HL-60/S4 treated with phorbol 12-myristate 13-acetate at 8.2 ng/mL for 4 days and 3 days (cell line): ENCODE measurements at regions not wholly inside any gene's neighbourhood (a gene's known extent, or its start where the extent isn't known, plus 50 kb on each side); places are given as distances from the start of the nearest gene placed in this dataset.

Source experiments
- in situ Hi-C: fragments of 300-500 bp; cut with MboI; formaldehyde crosslinking; loops from 2 replicates; pipeline ENCODE4 v1.15.0; 2022; ENCODE audit warnings: low sequenced_read_pairs

DNA sequence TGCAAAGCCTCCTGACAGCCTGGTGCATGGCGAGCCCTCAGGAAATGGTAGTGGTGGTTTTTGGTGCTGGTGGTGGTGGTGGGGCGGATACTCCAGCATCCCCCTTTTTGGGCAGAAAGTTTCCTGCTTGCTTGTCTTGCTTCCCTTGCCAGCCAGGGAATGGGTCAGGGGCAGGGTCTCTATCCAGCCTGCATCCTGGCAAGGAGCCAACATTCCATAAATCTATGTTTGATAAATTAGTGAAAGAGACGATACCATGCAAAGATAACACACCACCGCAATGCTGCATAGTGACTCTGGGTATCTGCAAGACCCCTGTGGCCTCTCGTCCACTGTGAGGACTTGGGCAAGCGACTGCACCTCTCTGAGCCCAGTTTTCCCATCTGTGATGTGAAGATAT, 246.2 kb downstream of the LRFN2 start:
- in situ Hi-C loops: no loop called here

DNA sequence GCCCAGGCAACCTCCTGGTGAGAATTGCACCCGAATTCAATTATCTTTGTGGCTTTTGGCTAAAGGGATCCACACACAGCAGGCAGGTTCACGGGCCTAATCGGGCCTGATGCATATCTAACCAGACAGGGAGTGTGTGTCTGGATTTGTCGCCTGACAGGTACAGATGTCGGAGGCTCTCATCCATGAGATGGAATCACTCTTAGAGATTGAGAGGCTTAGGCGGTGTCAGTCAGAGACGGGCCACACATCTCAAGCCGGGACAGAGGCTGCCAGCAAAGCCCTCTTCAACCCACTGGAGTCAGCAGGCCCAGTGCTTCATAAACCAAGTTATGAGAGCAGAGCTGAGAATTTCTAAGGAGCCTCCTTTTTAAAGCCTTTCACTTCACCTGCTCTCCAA, 247.0 kb downstream of the LRFN2 start:
- in situ Hi-C loops: no loop called here

DNA sequence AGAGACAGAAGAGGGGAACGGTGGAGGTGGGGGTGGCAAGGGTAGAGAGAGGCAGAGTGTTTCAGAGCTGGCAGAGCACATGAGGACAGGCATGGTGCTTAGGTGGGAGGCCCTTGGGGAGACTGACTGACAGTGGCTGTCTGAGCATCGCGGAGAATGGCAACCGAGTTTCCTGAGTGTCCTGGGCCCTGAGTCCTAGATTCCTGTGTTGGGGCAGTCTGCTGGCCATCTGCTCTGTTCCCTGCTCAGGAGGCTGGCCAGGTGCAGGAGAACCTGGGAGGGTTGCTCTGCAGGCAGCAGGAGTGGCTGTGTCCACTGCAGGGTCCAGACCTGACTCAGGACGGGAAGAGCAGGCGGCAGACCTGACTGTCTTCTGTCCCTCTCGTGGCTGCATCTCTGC, 248.9 kb downstream of the LRFN2 start:
- in situ Hi-C loops: no loop called here

DNA sequence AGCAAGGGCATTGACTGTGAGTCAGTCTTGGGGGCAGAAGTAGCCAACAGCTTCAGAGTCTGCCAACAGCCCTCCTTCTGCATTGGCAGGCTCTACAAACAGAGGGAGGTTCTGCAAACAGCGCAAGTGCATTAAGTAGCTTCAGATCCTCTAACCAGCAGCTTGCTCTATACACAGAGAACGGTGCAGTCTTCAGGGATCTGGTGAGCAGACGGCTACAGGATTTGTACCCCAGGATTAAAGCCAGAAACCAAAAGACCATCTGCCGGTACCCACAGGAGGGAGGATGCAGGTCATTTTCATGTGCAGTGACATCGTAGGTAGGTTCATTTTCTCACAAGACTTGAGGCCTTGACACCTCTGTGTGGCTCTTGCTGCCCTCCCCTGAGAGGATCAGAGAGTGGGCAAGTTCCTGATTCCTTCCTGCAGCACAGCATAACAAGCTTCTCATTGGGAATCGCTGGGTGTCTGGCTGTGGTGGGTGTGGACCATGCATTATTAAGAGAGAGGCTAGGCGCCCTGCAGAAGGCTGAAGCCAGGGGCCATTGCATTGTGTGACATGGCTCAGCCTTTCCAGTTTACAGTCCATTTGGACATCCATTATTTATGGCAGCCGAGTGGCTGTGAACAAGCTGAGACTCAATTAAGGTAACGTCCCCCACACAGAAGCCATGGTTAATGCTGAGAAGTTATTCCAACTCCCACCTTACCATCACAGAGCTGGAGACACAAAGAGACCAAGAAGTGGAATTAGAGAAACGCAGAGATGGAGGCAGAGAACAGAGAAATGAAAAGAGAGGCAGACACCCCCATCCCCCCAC, 250.0 kb downstream of the LRFN2 start:
- in situ Hi-C loops: no loop called here

DNA sequence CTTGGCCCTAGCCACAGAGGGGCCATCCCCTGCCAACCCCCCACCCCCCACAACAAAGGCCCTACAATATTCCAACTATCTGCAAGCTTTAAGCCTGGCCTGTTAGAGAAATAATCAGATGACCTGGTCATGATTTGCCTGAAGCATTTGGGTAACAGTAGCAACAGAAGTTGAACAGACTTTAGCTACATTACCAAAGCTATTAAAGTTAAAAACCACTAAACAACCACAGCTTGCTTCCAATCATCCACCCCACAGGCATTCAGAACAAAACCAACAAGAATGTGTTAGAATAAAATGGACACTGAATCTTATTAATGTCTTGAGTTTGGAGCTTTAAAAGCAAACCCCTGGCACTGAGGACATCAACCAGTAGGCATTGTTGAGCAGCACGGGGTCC, 250.9 kb downstream of the LRFN2 start:
- in situ Hi-C loops: no loop called here

DNA sequence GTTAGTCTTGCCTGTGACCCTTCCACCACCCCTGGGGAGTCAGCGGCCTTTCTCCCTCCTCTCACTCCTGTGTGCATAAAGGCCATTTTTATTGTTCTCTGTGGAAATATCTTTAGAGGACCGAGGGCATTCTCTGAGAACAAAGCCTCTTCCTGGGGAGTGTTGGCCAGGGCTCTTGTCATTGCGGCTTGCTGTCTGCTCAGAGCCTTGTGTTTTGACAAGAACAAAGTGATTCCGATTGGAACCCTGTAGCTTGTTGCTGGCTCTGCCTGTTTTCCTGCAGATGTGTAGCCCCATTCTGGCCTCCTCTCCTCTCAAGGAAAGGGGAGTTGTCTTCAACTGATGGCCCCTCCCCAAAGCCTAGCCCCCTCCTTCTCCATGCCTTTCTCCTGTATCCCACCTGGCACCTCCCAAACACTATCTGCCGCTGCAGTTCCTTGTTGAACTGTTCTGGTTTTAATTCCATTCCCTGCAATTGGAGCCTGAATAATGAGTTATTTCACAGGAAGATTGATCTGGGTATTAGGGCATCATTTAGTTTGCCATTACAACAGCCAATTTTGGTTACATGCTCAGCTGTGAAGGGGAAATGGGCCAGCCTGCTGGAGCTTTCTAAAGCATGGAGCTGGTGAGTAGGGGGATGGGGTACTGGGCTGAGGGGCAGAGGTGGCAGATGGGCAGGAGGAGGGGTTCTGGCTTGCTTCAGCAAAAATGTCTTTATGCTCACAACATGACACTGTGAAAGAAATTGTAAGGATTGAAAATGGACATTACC, 252.5 kb downstream of the LRFN2 start:
- in situ Hi-C loops: no loop called here

DNA sequence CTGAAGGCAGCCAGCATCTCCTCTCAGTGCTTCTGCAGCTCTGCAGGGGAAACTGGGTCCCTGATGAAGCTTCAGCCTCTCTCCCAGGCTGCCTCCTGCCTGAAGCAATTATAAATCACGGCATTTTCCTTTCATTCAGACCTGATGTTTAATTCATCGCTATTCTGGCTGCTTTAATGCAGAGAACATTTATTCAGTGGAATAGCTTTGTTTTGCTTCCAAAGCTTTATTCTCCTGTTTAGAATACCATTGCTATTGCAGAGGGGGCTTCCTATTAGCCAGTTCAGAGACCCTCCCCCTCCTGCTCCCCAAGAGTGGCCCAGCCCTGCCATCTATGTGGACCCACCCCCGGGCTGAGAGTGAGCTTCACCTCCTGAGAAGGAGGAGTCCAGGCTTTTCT, 255.6 kb downstream of the LRFN2 start:
- in situ Hi-C loops: no loop called here

DNA sequence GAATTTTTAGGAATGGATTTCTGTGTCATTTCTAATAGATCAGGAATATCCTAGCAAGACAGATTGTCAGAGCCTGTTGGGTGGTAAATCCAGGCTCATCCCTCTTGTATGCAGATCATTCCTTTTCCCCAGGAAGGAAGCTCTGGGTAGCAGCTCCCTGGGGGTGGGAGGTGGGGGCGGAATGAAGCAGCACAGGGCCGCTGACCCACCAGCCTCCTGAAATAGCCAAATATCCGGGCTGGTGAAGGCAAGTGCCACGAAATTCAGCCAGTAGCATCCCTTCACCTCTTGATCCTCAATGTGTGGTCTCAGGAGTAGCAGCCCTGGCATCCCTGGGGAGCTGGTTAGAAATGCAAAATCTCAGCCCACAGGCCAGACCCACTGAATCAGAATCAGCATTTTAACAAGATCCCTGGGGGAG, 256.9 kb downstream of the LRFN2 start:
- in situ Hi-C loops: no loop called here

DNA sequence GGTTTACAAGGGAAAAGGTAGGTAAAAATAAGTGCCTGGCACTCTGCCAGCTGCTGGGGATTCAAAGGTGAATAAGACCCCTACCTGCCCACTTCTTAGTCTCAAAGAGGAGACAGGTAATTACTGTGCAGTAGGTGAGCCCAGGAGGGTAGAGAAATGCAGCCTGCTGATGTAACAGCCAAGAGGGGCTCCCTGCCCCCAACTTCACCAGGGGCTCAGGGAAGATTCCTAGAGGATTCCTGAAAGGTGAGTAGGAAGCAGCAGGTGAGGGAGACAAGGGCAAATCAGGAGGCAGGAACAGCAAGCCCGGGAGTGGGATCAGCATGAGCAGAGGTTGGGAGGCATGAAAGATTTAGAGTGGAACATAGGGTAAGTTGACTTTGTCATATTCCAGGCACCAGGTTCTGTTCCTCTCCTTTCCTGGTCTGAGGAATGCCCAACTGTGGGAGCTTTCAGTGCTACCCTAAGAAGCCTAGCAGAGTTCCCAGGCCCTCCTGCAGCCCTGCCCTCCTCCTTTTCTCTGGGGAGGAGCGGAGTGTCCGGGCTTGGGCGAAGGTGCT, 258.1 kb downstream of the LRFN2 start:
- in situ Hi-C loops: no loop called here

DNA sequence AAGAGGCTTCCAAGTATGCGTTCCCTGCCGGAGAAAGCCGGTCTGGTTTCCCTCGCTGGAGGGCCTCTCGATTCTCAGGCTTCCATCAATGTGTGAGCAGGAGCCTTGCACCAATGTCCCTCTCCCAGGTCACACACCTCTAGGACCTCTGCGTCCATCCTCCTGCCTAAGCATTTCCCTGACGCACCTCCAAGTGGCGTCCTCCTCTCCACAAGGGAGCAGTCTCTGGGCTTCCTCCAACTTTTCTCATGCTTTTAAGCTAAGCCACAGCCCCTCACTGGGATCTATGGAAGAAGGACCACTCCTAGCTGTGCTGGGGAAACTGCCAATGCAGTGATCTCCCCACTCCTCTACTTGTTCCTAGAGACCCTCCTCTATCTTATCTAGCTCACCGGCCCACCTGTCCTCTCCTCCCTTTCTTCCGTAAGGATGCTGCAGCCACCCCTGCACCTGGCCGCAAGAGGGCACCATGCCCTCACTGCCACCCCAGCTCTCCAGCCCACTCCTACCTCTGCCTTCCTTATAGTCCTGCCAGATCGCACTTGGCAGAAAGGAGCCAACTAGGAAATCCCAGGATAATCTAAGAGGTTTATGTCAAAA, 258.7 kb downstream of the LRFN2 start:
- in situ Hi-C loops: no loop called here

DNA sequence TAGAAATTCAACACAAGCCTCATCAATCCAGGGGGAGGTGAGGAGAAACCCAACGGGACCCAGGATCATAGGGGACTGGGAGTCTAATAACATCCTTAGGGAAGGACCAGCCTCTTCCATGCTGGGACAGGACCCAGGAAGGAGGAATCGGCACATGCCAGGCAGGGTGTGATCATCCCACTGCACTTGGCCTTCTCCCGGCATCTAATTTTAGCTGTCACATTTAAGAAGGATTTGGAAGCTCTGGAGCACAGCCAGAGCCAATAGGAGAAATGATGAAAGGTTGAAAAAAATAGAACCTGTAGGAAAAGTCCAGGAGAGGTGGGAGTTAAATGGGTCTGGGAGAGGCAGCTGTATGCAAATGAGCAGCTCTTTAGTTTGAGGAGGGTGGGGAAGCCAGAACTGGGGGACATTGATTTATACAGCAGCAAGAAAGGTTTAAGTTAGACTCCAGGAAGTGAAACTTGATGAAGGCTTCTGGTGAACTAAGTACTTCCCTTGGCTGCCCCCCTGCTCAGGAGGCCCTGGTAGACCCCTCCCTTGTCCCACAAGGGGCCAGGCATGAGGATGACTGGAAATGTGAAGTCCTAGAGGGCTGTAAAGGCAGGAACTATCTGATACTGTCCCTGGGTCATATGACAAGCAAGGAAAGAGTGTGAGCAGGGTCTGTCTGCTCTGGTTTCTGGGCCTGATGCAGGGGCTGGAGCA, 260.3 kb downstream of the LRFN2 start:
- in situ Hi-C loops: no loop called here

DNA sequence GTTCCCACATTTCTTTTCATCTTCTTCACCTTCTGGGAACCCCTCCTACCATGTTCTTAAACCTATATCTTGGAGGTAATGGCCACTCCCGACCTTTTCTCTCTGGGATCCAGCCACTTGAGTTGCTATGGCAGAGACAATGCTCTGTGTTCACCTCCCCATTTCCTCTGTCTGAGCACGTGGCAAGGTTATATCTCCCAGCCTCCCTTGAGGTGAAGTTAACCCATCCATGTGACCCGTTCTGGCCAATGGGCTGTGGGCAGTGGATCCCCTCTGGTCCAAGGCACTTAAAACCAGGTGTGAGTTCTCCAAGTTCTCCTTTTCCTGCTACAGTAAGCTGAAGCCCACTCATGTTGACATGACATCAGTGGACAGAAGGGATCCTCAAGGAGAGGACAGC, 261.4 kb downstream of the LRFN2 start:
- in situ Hi-C loops: no loop called here

DNA sequence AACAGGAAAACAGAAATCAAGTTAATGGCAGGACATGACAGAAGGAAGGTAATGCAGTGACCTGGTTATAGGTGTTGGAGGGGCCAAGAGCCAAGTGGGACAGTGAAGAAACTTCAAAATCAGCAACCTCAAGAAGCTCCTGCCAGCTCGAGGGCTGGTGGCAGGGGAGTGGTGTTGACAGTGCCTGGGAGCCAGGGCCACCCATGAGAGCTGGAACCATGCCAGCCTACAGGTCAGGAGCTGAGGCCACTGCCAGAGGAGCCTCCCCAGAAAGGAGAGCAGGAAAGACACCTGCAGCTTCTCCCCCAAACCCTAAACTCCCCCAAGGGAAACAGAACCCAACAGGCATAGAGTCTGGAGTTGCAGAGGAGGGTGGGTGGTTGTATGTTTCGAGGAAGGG, 262.1 kb downstream of the LRFN2 start:
- in situ Hi-C loops: no loop called here

DNA sequence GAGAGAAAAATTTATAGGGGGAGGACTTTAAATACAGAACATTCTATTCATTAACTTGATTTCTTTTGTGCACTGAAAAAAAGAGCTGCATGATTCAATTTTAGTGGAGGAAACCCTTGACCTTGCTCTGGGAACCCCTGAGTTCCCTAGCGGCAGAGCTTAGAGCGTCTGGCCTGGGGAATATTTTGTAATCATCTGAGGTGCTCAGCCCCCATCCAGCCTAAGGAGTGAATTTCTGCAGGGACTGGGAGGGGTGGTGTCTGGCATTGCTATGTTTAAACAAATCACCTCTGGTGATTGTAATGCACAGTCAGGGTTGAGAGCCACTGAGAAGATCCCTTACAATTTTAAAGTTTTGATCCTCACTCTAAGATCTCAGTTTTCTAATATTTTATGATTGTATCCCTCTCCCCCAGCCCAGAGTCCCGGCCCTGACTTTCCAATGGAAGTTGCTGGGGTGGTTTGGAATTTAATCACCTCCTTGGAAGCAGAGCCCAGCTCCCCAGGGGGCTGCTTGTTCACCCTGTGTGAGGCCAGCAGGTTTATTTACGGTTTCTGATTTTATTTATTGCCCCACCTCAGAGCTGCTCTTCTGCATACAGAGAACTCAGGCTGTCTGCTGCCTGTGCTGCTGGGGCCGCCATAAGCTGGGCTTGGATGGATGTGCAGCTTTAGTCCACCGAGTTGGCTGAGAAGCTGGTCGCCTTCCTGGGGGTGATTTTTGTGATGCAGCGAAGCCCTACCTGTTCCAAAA, 263.1 kb downstream of the LRFN2 start:
- in situ Hi-C loops: loop anchor here (25.0 kb wide), 1 partner anchor 962 kb away; no protein-coding TSS in a partner anchor

DNA sequence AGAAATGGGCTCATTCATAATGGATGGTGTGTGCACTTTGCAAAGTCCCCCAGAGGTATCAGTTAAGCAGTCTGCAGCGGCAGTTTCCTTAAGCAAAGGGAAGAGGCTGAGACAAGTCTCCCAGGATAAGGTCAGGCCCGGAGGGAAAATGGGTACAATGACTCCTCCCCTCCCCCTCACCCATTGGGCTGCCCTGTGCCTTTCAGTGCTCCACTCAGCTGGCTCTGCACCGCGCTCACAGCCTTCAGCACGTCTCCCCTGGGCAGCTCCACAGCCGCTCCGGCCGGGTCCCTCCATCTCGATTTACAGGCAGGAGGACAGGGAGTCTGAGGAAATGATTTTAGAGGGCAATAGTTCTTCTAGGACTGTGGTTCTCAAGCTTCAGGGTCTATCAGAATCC, 264.8 kb downstream of the LRFN2 start:
- in situ Hi-C loops: loop anchor here (25.0 kb wide), 1 partner anchor 960 kb away; no protein-coding TSS in a partner anchor

DNA sequence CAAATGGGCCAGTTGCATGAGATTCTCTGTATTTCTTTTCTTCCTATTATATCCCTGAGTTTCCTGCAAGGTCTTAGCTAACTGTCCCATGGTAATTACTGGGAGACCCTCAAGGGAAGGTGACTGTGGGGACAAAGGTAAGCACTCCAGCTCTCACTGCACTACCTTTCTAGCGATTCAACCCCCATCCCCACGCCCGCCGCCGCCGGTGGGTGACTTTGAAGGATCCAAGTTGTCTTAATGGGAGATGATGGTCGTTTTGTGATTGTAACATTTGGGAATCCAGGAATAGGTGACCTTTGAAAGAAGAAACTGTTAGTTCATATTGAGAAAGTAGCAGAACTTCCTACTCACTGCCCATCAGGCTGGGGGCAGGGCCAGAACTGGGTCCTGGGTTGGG, 265.5 kb downstream of the LRFN2 start:
- in situ Hi-C loops: loop anchor here (25.0 kb wide), 1 partner anchor 959 kb away; no protein-coding TSS in a partner anchor

DNA sequence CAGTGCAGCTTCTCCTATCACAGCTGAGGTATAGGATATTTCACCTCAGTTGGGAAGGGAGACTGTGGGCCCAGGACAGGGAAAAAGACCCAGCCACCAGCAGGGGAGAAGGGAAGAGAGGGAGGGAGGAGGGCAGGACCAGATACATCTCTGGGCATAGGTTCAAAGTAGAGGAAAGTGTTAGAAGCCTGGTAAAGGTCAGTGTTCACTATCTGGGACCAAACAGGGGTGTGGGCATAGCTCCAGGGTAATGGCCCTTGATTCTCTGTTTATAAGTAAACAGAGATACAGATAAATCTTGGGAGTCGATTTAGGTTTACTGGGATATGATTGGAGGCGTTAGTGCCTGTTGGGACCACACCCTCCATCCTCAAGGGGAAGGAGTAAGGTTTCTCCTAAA, 266.2 kb downstream of the LRFN2 start:
- in situ Hi-C loops: loop anchor here (25.0 kb wide), 1 partner anchor 959 kb away; no protein-coding TSS in a partner anchor

DNA sequence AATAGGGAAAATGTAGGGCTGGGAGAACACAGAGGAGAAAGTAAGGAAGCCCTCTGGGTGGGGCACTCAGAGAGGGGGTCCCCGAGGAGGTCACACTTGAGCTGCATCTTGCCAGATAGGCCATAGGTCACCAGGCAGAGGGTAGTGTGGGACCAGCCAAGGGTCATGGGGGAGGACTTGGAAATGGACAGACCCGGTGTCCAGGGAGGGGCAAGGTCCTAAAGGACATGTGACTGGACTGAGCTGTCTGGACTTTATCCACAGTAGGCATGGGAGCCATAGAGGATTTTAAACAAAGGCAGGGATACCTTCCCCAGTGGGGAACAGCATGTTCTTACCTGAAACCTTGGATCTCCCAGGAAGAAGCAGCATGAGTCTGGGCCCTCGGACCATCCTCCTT, 266.7 kb downstream of the LRFN2 start:
- in situ Hi-C loops: loop anchor here (25.0 kb wide), 1 partner anchor 958 kb away; no protein-coding TSS in a partner anchor

DNA sequence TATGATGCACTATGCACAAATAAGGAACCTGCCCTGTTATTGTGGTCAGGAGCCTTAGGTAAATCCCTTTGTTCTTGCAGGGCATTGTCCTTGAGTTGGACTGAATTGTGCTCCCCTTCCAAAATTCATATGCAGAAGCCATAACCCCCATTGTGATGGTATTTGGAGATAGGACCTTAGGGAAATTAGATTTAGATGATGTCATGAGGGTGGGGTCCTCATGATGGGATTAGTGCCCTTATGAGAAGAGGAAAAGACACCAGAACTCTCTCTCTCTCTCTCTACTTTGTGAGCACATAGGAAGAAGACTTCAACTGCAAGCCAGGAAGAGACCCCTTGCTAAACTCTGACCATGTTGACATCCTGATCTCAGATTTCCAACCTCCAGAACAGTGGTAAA, 268.0 kb downstream of the LRFN2 start:
- in situ Hi-C loops: loop anchor here (25.0 kb wide), 1 partner anchor 957 kb away; no protein-coding TSS in a partner anchor

DNA sequence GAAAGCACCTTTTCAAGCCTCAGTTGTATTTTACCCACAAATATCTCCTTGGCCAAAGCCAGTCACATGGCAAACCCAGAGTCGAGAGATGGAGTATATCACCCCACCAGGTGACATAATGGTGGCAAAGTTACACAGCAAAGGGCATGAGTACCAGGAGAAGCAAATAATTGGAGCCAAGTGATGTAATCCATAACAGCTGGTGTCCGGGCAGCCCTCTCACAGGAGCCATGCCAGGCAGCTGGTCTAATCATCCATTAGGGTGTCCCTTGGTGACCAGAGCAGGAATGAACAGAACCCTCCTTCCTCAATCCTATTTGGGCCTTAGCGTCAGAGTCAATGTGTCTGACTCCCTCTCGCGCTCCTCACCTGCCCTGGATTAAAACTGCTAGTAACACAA, 272.1 kb downstream of the LRFN2 start:
- in situ Hi-C loops: loop anchor here (25.0 kb wide), 1 partner anchor 953 kb away; no protein-coding TSS in a partner anchor
